Right lobe of liver (tissue), 6 donors: ENCODE measurements at regions not wholly inside any gene's neighbourhood (a gene's known extent, or its start where the extent isn't known, plus 50 kb on each side); places are given as distances from the start of the nearest gene placed in this dataset.

Experiments used
- ATAC-seq, 4 donors: fragments of 200-7000 bp; cut with Tn5 transposase; one replicate each; pipeline ENCODE4 v1.9.1; 2020; ENCODE audit warnings: mild to moderate bottlenecking in 4 of 4, moderate library complexity in 4 of 4
- DNase-seq, 3 donors: peaks; one replicate each; pipeline ENCODE4 v3.0.0-alpha.2; 2020
- H3K27ac ChIP-seq, 3 donors: fragments of 200-600 bp; one replicate each; pipeline ENCODE4 v1.8.0; 2022
- H3K27me3 ChIP-seq, 2 donors: fragments of 200-600 bp; one replicate each; pipeline ENCODE4 v1.8.0; 2022
- H3K36me3 ChIP-seq, 4 donors: fragments of 200-600 bp; sonication (generic) in 1 of 4; one replicate each; pipeline versions ENCODE4 v1.5.1 to v1.8.0; 2017 to 2022; ENCODE audit warnings: control low read depth in 1 of 4
- H3K4me1 ChIP-seq, 4 donors: fragments of 200-600 bp; sonication (generic) in 1 of 4; one replicate each; pipeline versions ENCODE4 v1.5.1 to v1.8.0; 2017 to 2022; ENCODE audit warnings: control low read depth in 1 of 4
- H3K4me3 ChIP-seq, 3 donors: fragments of 200-600 bp; one replicate each; pipeline ENCODE4 v1.8.0; 2022
- H3K9me3 ChIP-seq, 4 donors: fragments of 200-600 bp; sonication (generic) in 1 of 4; one replicate each; pipeline versions ENCODE4 v1.5.1 to v1.8.0; 2017 to 2022; ENCODE audit warnings: control low read depth in 1 of 4
- CTCF ChIP-seq, 4 donors: fragments of 200-600 bp in 3 of 4; fragments of 450-650 bp in 1 of 4; IDR thresholded peaks; one replicate each; pipeline versions ENCODE4 v1.5.1 to v1.8.0; 2016 to 2022; ENCODE audit warnings: antibody characterized with exemption in 4 of 4, mild to moderate bottlenecking in 2 of 4
- POLR2A ChIP-seq: fragments of 450-650 bp; IDR thresholded peaks from one replicate; pipeline ENCODE4 v1.6.1; 2017; ENCODE audit warnings: antibody characterized with exemption, mild to moderate bottlenecking
- WGBS: methylation state at CpG from one replicate; pipeline ENCODE4 v1.1.6; 2018; ENCODE audit warnings: low coverage, low lambda C conversion rate; ENCODE audit not compliant: insufficient coverage; ENCODE audit errors: missing lambda C conversion rate; 5-methylcytosine and 5-hydroxymethylcytosine counted together
- intact Hi-C, 2 donors: fragments of 100-400 bp; cut with DNase I; formaldehyde crosslinking; loops; one replicate each; pipeline versions ENCODE4 v1.11.2 to v1.14.1; 2022
- donor health status: DM: no; HTN: yes; CAD: no.
- donor health status: DM: no; HTN: no; CAD: no.
- donor health status: DM: no; HTN: no; CAD: no.
- donor health status: DM: no; HTN: yes; CAD: no.
- donor health status: DM: no; HTN: yes; CAD: no.

GRCh38 chr7:12456506-12456905 lies 52.8 kb upstream of the VWDE start:
- WGBS, result 36% methylated on average over 1 of the region's 1 CpG
- H3K36me3 ChIP-seq, result no peaks in the 10 kb centered on the region
- H3K27ac ChIP-seq, result no peak overlapping the region
- no peak for ATAC-seq
- TF ChIP-seq CTCF (IDR thresholded peaks at IDR 0.05), result no peak
- no peak for TF ChIP-seq POLR2A
- H3K4me3 ChIP-seq, result no peak overlapping the region
- DNase-seq, result no peak
- H3K9me3 ChIP-seq, result no peaks in the 10 kb centered on the region
- no peaks in the 10 kb centered on the region for H3K4me1 ChIP-seq
- H3K27me3 ChIP-seq, result no peaks in the 10 kb centered on the region
- intact Hi-C loops, result no loop called here

- Histone ChIP-seq H3K4me3 (no peak overlapping the region), H3K4me1 (no peaks in the 10 kb centered on the region), H3K9me3 (no peaks in the 10 kb centered on the region), H3K27me3 (no peaks in the 10 kb centered on the region), H3K27ac (no peak overlapping the region), H3K36me3 (no peaks in the 10 kb centered on the region)
- ATAC-seq (peak; percentile 79 to 86 (median 85)), DNase-seq (no peak)
- intact Hi-C loops, result no loop called here
- TF ChIP-seq CTCF (IDR thresholded peaks at IDR 0.05), result peak; percentile 60 to 74 (median 64)
- TF ChIP-seq POLR2A, result no peak
- 17% methylated on average over 4 of the region's 4 CpGs for WGBS
These were observed 55.0 kb upstream of the VWDE start for GRCh38 chr7:12458520-12459131.

GRCh38 chr7:12467837-12468236 lies 64.2 kb upstream of the VWDE start:
- no peak for ATAC-seq
- 54% methylated on average over 1 of the region's 1 CpG for WGBS
- no peak for TF ChIP-seq POLR2A
- TF ChIP-seq CTCF (IDR thresholded peaks at IDR 0.05), result no peak

GRCh38 chr7:12469568-12469967 lies 65.9 kb upstream of the VWDE start:
- no peak for DNase-seq
- ATAC-seq, result no peak
- H3K9me3 ChIP-seq, result no peaks in the 10 kb centered on the region
- 47% methylated on average over 5 of the region's 5 CpGs for WGBS
- no peaks in the 10 kb centered on the region for H3K27me3 ChIP-seq
- TF ChIP-seq POLR2A (no peak), CTCF (IDR thresholded peaks at IDR 0.05) (no peak)
- H3K4me3 ChIP-seq, result no peak overlapping the region
- intact Hi-C loops, result no loop called here
- no peaks in the 10 kb centered on the region for H3K36me3 ChIP-seq
- no peak overlapping the region for H3K27ac ChIP-seq
- no peaks in the 10 kb centered on the region for H3K4me1 ChIP-seq

More at GRCh38 chr7:12467837-12468236, 64.2 kb upstream of the VWDE start:
- H3K4me1 ChIP-seq, result no peaks in the 10 kb centered on the region
- H3K27ac ChIP-seq, result no peak overlapping the region
- no peak for DNase-seq
- H3K27me3 ChIP-seq, result no peaks in the 10 kb centered on the region
- no peaks in the 10 kb centered on the region for H3K36me3 ChIP-seq
- H3K4me3 ChIP-seq, result no peak overlapping the region
- intact Hi-C loops, result no loop called here
- no peaks in the 10 kb centered on the region for H3K9me3 ChIP-seq

- H3K9me3 ChIP-seq, result no peaks in the 10 kb centered on the region
- intact Hi-C loops, result no loop called here
- no peak for ATAC-seq
- no peaks in the 10 kb centered on the region for H3K27me3 ChIP-seq
- H3K4me1 ChIP-seq, result no peaks in the 10 kb centered on the region
- no peak overlapping the region for H3K27ac ChIP-seq
- no peaks in the 10 kb centered on the region for H3K36me3 ChIP-seq
- no peak overlapping the region for H3K4me3 ChIP-seq
- WGBS, result 89% methylated on average over 28 of the region's 29 CpGs
- no peak for DNase-seq
- no peak for TF ChIP-seq POLR2A
- no peak for TF ChIP-seq CTCF (IDR thresholded peaks at IDR 0.05)
These were observed 67.3 kb upstream of the VWDE start for GRCh38 chr7:12470930-12471329.
